Activated T-helper 2 cell treated with anti-CD3 and anti-CD28 coated beads, Interferon-gamma antibody, Interleukin-2, Interleukin-4, amounts not matched to agents 10 μg/mL and 5 μg/mL and 100 μg/mL, durations not matched to agents 14 hours and 24 hours and 36 hours (primary cell): ENCODE measurements at regions not wholly inside any gene's neighbourhood (a gene's known extent, or its start where the extent isn't known, plus 50 kb on each side); places are given as distances from the start of the nearest gene placed in this dataset.

Experiments
- DNase-seq: peaks from one replicate; pipeline ENCODE4 v3.0.0; 2021; ENCODE audit warnings: low spot score
- H3K27ac Mint-ChIP-seq: one replicate; pipeline ENCODE4 v1.8.0; 2021; ENCODE audit warnings: mixed read lengths
- H3K27me3 Mint-ChIP-seq: one replicate; pipeline ENCODE4 v1.8.0; 2021; ENCODE audit warnings: low read depth, mixed read lengths
- H3K36me3 Mint-ChIP-seq: one replicate; pipeline ENCODE4 v1.8.0; 2021; ENCODE audit warnings: low read depth, mixed read lengths
- H3K4me1 Mint-ChIP-seq: one replicate; pipeline ENCODE4 v1.8.0; 2021; ENCODE audit warnings: low read depth, mixed read lengths
- H3K4me3 Mint-ChIP-seq: one replicate; pipeline ENCODE4 v1.8.0; 2021; ENCODE audit warnings: low read depth, mild to moderate bottlenecking, moderate library complexity, mixed read lengths
- H3K9me3 Mint-ChIP-seq: one replicate; pipeline ENCODE4 v1.8.0; 2021; ENCODE audit warnings: mixed read lengths
- intact Hi-C: fragments of 100-400 bp; cut with micrococcal nuclease; formaldehyde crosslinking; loops from one replicate; pipeline ENCODE4 v1.15.1; 2023

DNA sequence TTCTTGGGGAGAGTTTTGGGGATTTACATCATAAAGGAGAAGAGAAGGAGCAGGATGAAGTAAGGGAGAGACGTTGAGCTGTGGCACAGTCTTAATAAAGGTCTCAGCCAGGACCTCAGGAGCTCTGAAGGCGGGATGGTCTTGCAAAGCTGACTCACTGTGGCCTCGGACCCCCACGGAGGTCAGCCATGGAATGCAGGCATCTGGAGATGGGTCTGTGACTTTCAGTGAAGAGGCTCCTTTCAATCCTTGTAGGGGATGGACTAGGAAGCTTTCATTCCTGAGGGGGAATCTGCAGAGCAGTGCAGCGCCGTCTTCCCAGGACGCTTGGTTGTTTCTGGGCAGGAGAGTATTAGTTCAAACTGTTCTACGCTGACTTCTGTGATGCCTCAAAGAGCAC lies 65.7 kb upstream of the BASP1 start:
- Mint-ChIP-seq H3K27me3 (no peaks in the 10 kb centered on the region), H3K4me3 (no peak overlapping the region), H3K9me3 (no peaks in the 10 kb centered on the region), H3K4me1 (no peaks in the 10 kb centered on the region), H3K36me3 (no peaks in the 10 kb centered on the region), H3K27ac (no peak overlapping the region)
- intact Hi-C loops, result no loop called here
- DNase-seq, result no peak

DNA sequence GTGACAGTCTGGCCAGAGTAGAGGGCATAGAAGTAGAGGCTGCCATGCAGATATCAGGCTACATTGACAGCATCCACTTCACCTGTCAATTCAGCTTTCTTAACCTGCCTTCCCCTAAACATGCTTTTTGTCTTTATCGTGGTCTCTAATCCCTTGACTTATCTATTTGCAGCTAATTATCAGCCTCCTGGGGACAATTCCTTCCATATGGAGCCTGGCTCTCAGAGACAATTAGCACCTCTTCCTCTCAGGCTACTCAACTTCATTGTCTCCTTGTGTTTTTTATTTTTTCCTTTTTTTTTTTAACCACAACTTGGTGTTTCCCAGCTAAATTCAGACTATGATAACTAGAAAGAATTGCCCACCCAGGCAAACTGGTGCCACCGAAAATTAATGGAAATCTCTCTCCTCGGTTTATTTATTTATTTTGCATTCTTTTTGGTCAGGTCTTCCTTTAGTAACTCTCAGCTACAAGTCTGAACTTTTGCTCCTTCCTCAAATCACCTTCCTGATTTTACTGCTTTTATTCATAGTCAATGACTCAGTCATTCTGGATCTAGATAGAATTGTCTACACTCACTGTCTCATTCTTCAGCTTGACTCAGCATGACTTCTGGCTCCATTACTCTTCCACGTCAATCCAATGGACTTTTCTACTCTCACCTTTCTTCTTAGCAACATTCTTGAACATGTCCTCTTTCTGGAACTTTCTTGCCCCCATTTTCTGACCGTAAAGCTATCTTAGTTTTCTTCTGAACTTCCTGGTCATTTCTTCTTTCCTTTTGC lies 63.0 kb upstream of the BASP1 start:
- H3K27ac Mint-ChIP-seq, result no peak overlapping the region
- intact Hi-C loops, result no loop called here

DNA sequence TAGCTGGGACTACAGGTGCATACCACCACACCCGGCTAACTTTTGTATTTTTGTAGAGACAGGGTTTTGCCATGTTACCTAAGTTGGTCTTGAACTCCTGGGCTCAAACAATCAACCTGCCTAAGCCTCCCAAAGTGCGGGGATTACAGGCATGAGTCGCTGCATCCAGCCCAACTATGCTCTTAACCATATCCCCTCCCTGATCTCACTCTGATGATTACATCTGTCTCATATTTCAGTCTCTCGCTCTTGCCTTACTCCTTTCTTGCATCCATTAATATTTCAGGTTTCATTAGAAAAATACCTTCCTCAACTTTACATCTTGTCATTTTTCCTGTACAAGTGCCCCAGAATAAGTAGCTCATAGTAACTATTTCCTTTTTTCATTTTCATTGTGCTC lies 61.0 kb upstream of the BASP1 start:
- Mint-ChIP-seq H3K4me1 (no peaks in the 10 kb centered on the region), H3K27ac (no peak overlapping the region), H3K4me3 (no peak overlapping the region), H3K36me3 (no peaks in the 10 kb centered on the region), H3K27me3 (no peaks in the 10 kb centered on the region), H3K9me3 (no peaks in the 10 kb centered on the region)
- intact Hi-C loops, result no loop called here
- no peak for DNase-seq

More for the DNA sequence above, 63.0 kb upstream of the BASP1 start:
- DNase-seq, result no peak
- Mint-ChIP-seq H3K36me3 (no peaks in the 10 kb centered on the region), H3K27me3 (no peaks in the 10 kb centered on the region), H3K4me1 (no peaks in the 10 kb centered on the region), H3K9me3 (no peaks in the 10 kb centered on the region), H3K4me3 (no peak overlapping the region)

DNA sequence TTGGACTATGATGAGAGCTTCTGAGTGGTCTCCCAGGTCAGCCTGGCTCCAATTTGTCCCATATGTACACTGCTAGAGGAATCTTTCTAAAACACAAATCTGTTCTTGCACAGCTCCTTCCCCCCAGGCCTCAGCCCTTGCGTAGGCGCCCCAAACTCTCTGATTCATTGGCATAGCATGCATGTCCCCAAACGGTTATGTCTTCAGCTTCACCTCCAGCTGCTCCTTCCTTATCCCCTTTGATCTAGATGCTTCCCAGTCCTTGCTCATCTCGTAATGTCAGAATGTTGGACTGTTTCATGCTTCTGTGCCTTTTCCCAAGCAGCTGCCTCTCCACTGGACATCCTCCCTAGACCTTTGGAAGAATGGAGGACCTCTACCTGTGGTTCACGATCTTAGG lies 60.1 kb upstream of the BASP1 start:
- intact Hi-C loops, result no loop called here
- Mint-ChIP-seq H3K27me3 (no peaks in the 10 kb centered on the region), H3K36me3 (no peaks in the 10 kb centered on the region), H3K4me1 (no peaks in the 10 kb centered on the region), H3K27ac (no peak overlapping the region), H3K9me3 (no peaks in the 10 kb centered on the region), H3K4me3 (no peak overlapping the region)
- DNase-seq, result no peak

DNA sequence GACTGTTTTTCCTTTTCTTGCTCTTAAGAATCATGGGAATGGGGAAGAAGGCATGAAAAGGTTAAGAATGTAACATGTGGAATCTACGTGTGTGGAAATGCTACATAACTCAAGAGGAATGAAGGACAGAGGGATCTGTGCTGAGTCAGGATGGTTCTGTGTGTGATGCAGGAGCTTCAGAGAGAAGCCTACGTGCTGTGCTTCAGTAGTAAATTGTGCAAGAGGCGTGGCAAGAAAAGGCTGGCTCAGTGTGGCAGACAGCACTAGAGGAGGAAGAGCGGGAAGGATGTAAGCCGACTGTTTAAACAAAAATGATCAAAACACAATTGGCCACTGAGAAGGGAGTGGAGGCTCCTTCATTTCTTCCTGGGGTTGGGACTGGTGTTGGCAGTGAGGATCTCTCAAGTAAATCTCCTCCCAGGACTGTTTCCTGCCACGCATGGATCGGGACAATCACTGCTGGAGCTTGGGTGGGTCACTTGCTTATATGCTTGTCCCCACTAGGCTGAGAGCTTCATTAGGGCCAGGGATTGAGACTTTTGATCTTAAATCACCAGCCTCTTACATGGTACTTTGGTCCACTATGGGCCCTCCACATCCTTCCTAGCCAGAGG lies 59.4 kb upstream of the BASP1 start:
- no peak for DNase-seq
- H3K27ac Mint-ChIP-seq, result no peak overlapping the region
- no peaks in the 10 kb centered on the region for H3K9me3 Mint-ChIP-seq
- H3K27me3 Mint-ChIP-seq, result no peaks in the 10 kb centered on the region
- no peak overlapping the region for H3K4me3 Mint-ChIP-seq
- intact Hi-C loops, result no loop called here
- H3K4me1 Mint-ChIP-seq, result no peaks in the 10 kb centered on the region
- H3K36me3 Mint-ChIP-seq, result no peaks in the 10 kb centered on the region

DNA sequence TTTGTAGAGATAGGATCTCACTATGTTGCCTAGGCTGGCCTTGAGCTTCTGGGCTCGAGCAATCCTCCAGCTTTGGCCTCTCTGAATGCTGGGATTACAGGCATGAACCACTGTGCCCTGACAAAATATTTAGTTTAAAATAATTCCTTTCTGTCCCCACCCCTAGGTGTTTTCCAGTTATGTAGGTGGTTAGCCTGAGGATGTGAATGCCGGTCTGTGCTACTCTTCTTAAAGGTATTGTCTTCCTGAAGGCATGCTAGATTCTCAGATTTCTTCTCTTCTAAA lies 56.7 kb upstream of the BASP1 start:
- intact Hi-C loops, result no loop called here
- no peak overlapping the region for H3K27ac Mint-ChIP-seq

DNA sequence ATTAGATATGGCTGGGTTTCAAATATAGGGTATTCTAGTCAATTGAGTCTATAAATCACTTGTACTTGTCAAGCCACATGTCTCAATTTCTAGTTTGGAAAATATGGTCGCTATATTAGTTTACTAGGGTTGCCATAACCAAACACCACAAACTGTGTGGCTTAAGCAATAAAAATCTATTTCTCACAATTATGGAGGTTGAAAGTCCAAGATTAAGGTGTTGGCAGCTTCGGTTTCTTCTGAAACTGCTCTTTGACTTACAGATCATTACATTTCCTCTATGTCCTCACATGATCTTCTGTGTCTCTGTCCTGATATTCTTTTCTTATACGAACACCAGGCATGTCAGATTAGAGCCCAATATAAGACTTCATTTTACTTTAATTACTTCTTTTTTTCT lies 55.8 kb upstream of the BASP1 start:
- intact Hi-C loops, result no loop called here
- H3K36me3 Mint-ChIP-seq, result no peaks in the 10 kb centered on the region
- H3K4me1 Mint-ChIP-seq, result no peaks in the 10 kb centered on the region
- DNase-seq, result no peak
- no peaks in the 10 kb centered on the region for H3K27me3 Mint-ChIP-seq
- no peak overlapping the region for H3K27ac Mint-ChIP-seq
- no peak overlapping the region for H3K4me3 Mint-ChIP-seq
- H3K9me3 Mint-ChIP-seq, result no peaks in the 10 kb centered on the region

More for the DNA sequence above, 56.7 kb upstream of the BASP1 start:
- no peak for DNase-seq
- no peaks in the 10 kb centered on the region for H3K9me3 Mint-ChIP-seq
- no peaks in the 10 kb centered on the region for H3K27me3 Mint-ChIP-seq
- H3K4me3 Mint-ChIP-seq, result no peak overlapping the region
- no peaks in the 10 kb centered on the region for H3K36me3 Mint-ChIP-seq
- no peaks in the 10 kb centered on the region for H3K4me1 Mint-ChIP-seq

DNA sequence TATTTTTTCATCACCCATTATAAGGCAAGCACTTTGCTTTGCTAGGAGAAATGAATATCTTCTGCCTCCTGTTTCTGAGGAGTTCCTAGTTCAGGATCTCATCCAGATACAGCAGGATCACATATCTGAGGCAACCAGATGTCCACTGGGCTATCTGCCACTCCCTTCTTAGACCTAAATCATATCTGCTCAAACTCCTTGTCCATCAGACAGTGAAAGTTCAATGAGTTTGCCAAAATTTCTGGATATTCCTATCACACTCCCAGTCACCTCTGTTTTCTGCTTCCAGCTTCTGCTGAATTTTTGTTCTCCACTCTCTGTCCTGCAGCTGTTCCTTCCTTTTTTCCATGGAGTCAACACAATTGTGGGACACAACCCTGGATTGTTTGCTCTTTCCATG lies 54.2 kb upstream of the BASP1 start:
- no peak for DNase-seq
- Mint-ChIP-seq H3K27me3 (no peaks in the 10 kb centered on the region), H3K4me3 (no peak overlapping the region), H3K4me1 (no peaks in the 10 kb centered on the region), H3K9me3 (no peaks in the 10 kb centered on the region), H3K36me3 (no peaks in the 10 kb centered on the region), H3K27ac (no peak overlapping the region)
- intact Hi-C loops, result no loop called here

DNA sequence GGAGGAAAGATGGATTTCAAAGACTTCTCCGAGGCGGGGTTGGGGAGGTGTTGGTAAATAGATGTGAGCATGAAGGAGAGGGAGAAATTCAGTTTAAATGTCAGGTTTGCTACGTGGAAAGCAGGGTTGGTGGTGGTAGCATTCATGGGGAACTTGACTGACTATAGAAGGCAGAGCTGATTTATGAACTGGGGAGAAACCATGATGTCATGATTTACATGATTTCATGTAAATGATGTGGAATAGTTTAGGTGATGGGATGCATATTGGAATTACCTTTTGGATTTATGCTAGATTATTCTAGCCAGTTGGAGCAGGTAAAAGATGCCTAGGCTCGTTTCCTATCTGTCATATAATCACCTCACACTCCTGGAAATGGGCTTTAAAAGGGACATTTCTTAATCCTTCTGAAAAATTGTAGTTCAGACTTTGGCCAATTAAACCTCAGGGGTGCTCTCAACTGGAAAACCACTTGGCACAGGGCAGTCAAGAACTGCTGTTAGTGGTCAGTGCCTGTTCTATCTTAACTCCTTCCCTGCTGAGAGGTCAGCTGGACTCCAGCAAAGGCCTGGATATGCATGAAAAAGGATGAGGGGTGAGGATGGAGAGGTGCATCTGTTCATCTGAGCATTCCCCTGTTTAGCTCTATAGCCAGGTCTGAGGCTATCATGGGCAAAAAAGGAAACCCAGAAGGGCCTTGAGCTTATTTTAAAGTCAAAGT lies 50.1 kb upstream of the BASP1 start:
- no peaks in the 10 kb centered on the region for H3K27me3 Mint-ChIP-seq
- H3K4me3 Mint-ChIP-seq, result no peak overlapping the region
- H3K4me1 Mint-ChIP-seq, result no peaks in the 10 kb centered on the region
- intact Hi-C loops, result no loop called here
- no peak overlapping the region for H3K27ac Mint-ChIP-seq
- no peak for DNase-seq
- H3K9me3 Mint-ChIP-seq, result no peaks in the 10 kb centered on the region
- H3K36me3 Mint-ChIP-seq, result no peaks in the 10 kb centered on the region
